H9 (cell line): ENCODE measurements at regions not wholly inside any gene's neighbourhood (a gene's known extent, or its start where the extent isn't known, plus 50 kb on each side); places are given as distances from the start of the nearest gene placed in this dataset.

Experiments used
- DNase-seq: peaks from one replicate; pipeline ENCODE4 v3.0.0-alpha.2; 2017
- H2AFZ ChIP-seq: one replicate; pipeline ENCODE4 v1.6.1; 2013; ENCODE audit warnings: mild to moderate bottlenecking, low read length, control low read depth, moderate library complexity
- H2AK5ac ChIP-seq: 2 replicates; pipeline ENCODE4 v1.6.1; 2013; ENCODE audit warnings: low read length, control low read depth, mixed read lengths; ENCODE audit not compliant: insufficient read length
- H2BK120ac ChIP-seq: one replicate; pipeline ENCODE4 v1.6.1; 2013; ENCODE audit warnings: low read depth, mild to moderate bottlenecking, low read length, control low read depth, inconsistent platforms; ENCODE audit not compliant: poor library complexity, severe bottlenecking
- H2BK12ac ChIP-seq: 2 replicates; pipeline ENCODE4 v1.6.1; 2013; ENCODE audit warnings: low read length, control low read depth, mixed read lengths, low read depth; ENCODE audit not compliant: insufficient read length
- H2BK15ac ChIP-seq: 2 replicates; pipeline ENCODE4 v1.6.1; 2013; ENCODE audit warnings: low read depth, low read length, control low read depth
- H2BK20ac ChIP-seq: one replicate; pipeline ENCODE4 v1.6.1; 2013; ENCODE audit warnings: low read depth, mild to moderate bottlenecking, low read length, control low read depth, inconsistent platforms; ENCODE audit not compliant: poor library complexity, severe bottlenecking
- H2BK5ac ChIP-seq: 2 replicates; pipeline ENCODE4 v1.6.1; 2013; ENCODE audit warnings: low read length, control low read depth, mixed read lengths; ENCODE audit not compliant: insufficient read length
- H3K14ac ChIP-seq: 2 replicates; pipeline ENCODE4 v1.6.1; 2013; ENCODE audit warnings: low read length, control low read depth; ENCODE audit not compliant: insufficient read depth
- H3K18ac ChIP-seq: 2 replicates; pipeline ENCODE4 v1.6.1; 2013; ENCODE audit warnings: low read depth, mild to moderate bottlenecking, mixed read lengths, low read length, control low read depth; ENCODE audit not compliant: insufficient read length
- H3K23ac ChIP-seq: 2 replicates; pipeline ENCODE4 v1.6.1; 2013; ENCODE audit warnings: low read length, control low read depth, mixed read lengths, low read depth; ENCODE audit not compliant: insufficient read length
- H3K23me2 ChIP-seq: 2 replicates; pipeline ENCODE4 v1.6.1; 2013; ENCODE audit warnings: low read depth, mild to moderate bottlenecking, mixed read lengths, low read length, control low read depth; ENCODE audit not compliant: insufficient read length, poor library complexity, severe bottlenecking
- H3K27ac ChIP-seq: 2 replicates; pipeline ENCODE4 v1.5.1; 2013; ENCODE audit warnings: low read length, control low read depth, mixed read lengths, low read depth; ENCODE audit not compliant: insufficient read length
- H3K27me3 ChIP-seq: 2 replicates; pipeline ENCODE4 v1.6.1; 2013; ENCODE audit warnings: low read length, control low read depth, inconsistent platforms; ENCODE audit not compliant: insufficient read depth
- H3K4ac ChIP-seq: 2 replicates; pipeline ENCODE4 v1.6.1; 2013; ENCODE audit warnings: low read depth, mild to moderate bottlenecking, control low read depth, inconsistent platforms, low read length, moderate library complexity
- H3K4me1 ChIP-seq: 2 replicates; pipeline ENCODE4 v1.6.1; 2013; ENCODE audit warnings: low read length, control low read depth, inconsistent platforms; ENCODE audit not compliant: insufficient read depth
- H3K4me2 ChIP-seq: 2 replicates; pipeline ENCODE4 v1.6.1; 2013; ENCODE audit warnings: low read length, control low read depth, mixed read lengths; ENCODE audit not compliant: insufficient read length, insufficient read depth
- H3K56ac ChIP-seq: 2 replicates; pipeline ENCODE4 v1.6.1; 2013; ENCODE audit warnings: low read depth, mild to moderate bottlenecking, mixed read lengths, low read length, control low read depth; ENCODE audit not compliant: insufficient read length
- H3K79me1 ChIP-seq: 2 replicates; pipeline ENCODE4 v1.6.1; 2013; ENCODE audit warnings: low read depth, mild to moderate bottlenecking, moderate library complexity, low read length, control low read depth, inconsistent platforms; ENCODE audit not compliant: insufficient read depth, poor library complexity, severe bottlenecking
- H3K79me2 ChIP-seq: 2 replicates; pipeline ENCODE4 v1.6.1; 2013; ENCODE audit warnings: low read length, control low read depth, inconsistent platforms; ENCODE audit not compliant: insufficient read depth
- H3K9ac ChIP-seq: 2 replicates; pipeline ENCODE4 v1.6.1; 2013; ENCODE audit warnings: low read length, control low read depth, mixed read lengths; ENCODE audit not compliant: insufficient read length; ENCODE audit errors: extremely low read depth
- H3K9me3 ChIP-seq: one replicate; pipeline ENCODE4 v1.6.1; 2013; ENCODE audit warnings: low read depth, low read length, inconsistent platforms; ENCODE audit not compliant: control insufficient read depth
- H3T11ph ChIP-seq: one replicate; pipeline ENCODE4 v1.6.1; 2013; ENCODE audit warnings: mild to moderate bottlenecking, low read length, control low read depth, inconsistent platforms
- H4K20me1 ChIP-seq: one replicate; pipeline ENCODE4 v1.6.1; 2013; ENCODE audit not compliant: control insufficient read depth, insufficient read length, insufficient read depth
- H4K5ac ChIP-seq: 2 replicates; pipeline ENCODE4 v1.6.1; 2013; ENCODE audit warnings: low read depth, mild to moderate bottlenecking, mixed read lengths, low read length, control low read depth; ENCODE audit not compliant: insufficient read length
- H4K8ac ChIP-seq: replicated peaks from 2 replicates; pipeline ENCODE4 v1.6.1; 2013; ENCODE audit warnings: low read length, control low read depth, mixed read lengths, low read depth; ENCODE audit not compliant: insufficient read length
- H4K91ac ChIP-seq: 2 replicates; pipeline ENCODE4 v1.6.1; 2013; ENCODE audit warnings: low read depth, mild to moderate bottlenecking, moderate library complexity, mixed read lengths, low read length, control low read depth; ENCODE audit not compliant: insufficient read length
- H3K27ac Mint-ChIP-seq, 3 experiments: 2 replicates in 2 of 3; 3 replicates in 1 of 3; pipeline ENCODE4 v1.8.0; 2020 to 2021; ENCODE audit warnings: mixed read lengths in 3 of 3, mild to moderate bottlenecking in 1 of 3, moderate library complexity in 1 of 3
- H3K27me3 Mint-ChIP-seq: 2 replicates; pipeline ENCODE4 v1.8.0; 2021; ENCODE audit warnings: low read depth, mild to moderate bottlenecking, moderate library complexity, mixed read lengths
- H3K36me3 Mint-ChIP-seq, 3 experiments: 2 replicates in 2 of 3; 3 replicates in 1 of 3; pipeline ENCODE4 v1.8.0; 2020 to 2021; ENCODE audit warnings: low read depth in 3 of 3, mixed read lengths in 3 of 3; ENCODE audit not compliant: insufficient read depth in 1 of 3
- H3K4me1 Mint-ChIP-seq, 2 experiments: 2 replicates each; pipeline ENCODE4 v1.8.0; 2020; ENCODE audit warnings: mixed read lengths in 2 of 2
- H3K4me3 Mint-ChIP-seq, 2 experiments: 2 replicates in 1 of 2; 3 replicates in 1 of 2; pipeline ENCODE4 v1.8.0; 2020 to 2021; ENCODE audit warnings: mild to moderate bottlenecking in 2 of 2, mixed read lengths in 2 of 2, moderate library complexity in 1 of 2
- H3K9me3 Mint-ChIP-seq, 2 experiments: 2 replicates in 1 of 2; 3 replicates in 1 of 2; pipeline ENCODE4 v1.8.0; 2020; ENCODE audit warnings: mild to moderate bottlenecking in 2 of 2, mixed read lengths in 2 of 2, moderate library complexity in 1 of 2
- CTCF ChIP-seq: fragments of 200-600 bp; sonication (generic); conservative IDR thresholded peaks from 3 replicates; pipeline ENCODE4 v1.8.0; 2021; ENCODE audit warnings: antibody characterized with exemption, mild to moderate bottlenecking
- WGBS: extraction: QIAGEN DNeasy Blood & Tissue Kit; methylation state at CpG from one replicate; pipeline ENCODE4 v1.1.7; 2013; ENCODE audit warnings: missing lambda C conversion rate, low lambda C conversion rate, mixed read lengths; ENCODE audit not compliant: insufficient read length; ENCODE audit errors: extremely low coverage; 5-methylcytosine and 5-hydroxymethylcytosine counted together

DNA sequence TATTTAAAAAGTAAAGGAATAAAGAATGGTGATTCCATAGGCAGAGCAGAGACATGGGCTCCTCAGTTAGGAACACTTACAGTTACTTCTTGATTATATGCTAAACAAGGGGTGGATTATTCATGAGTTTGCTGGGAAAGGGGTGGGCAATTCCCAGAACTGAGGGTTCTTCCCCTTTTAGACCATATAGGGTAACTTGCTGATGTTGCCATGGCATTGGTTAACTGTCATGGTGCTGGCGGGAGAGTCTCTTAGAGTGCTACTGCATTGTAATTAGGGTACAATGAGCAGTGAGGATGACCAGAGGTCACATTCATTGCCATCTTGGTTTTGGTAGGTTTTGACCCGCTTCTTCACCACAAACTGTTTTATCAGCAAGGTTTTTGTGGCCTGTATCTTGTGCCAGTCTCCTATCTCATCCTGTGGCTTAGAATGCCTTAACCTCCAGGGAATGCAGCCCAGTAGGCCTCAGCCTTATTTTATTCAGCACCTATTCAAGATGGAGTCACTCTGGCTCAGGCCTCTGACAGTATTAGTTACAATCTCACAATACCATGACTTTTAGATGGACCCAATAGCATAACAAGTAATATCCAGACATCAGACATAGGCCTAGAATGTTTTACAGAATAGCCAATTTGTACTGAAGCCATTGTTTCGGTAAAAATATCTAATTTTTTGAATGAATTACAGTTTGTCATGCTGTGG is 106.8 kb downstream of the ZBTB18 start:
- H3K4ac ChIP-seq = no peak overlapping the region
- H3K4me2 ChIP-seq = no peak overlapping the region
- no peak overlapping the region for H3K27ac Mint-ChIP-seq
- no peak for TF ChIP-seq CTCF
- H3K27me3 Mint-ChIP-seq = peaks cover 2% of the 10 kb centered on the region; the same call in 1 of the 2 replicates
- no peak overlapping the region for H3K56ac ChIP-seq
- peaks cover 16 to 20% of the 10 kb centered on the region in 2 experiments for H3K4me1 Mint-ChIP-seq
- H3K27ac ChIP-seq = no peak overlapping the region
- no peaks in the 10 kb centered on the region for H3K9me3 Mint-ChIP-seq
- H3K27me3 ChIP-seq = no peaks in the 10 kb centered on the region
- H3K23me2 ChIP-seq = no peaks in the 10 kb centered on the region
- H2BK120ac ChIP-seq = no peak overlapping the region
- H3K9me3 ChIP-seq = no peaks in the 10 kb centered on the region
- H2BK20ac ChIP-seq = no peak overlapping the region
- H3K4me3 Mint-ChIP-seq = no peak overlapping the region
- DNase-seq = no peak
- H4K20me1 ChIP-seq = no peaks in the 10 kb centered on the region
- H3K14ac ChIP-seq = no peak overlapping the region
- H2AFZ ChIP-seq = no peak overlapping the region
- WGBS = no CpG with 5 or more reads among the region's 3 CpGs
- H3T11ph ChIP-seq = no peak overlapping the region
- H4K91ac ChIP-seq = no peak overlapping the region
- no peak overlapping the region for H4K5ac ChIP-seq
- H3K9ac ChIP-seq = no peak overlapping the region
- H3K4me1 ChIP-seq = peaks cover 8% of the 10 kb centered on the region; the same call in 1 of the 2 replicates
- no peaks in the 10 kb centered on the region for H3K79me1 ChIP-seq
- no peaks in the 10 kb centered on the region for H3K79me2 ChIP-seq
- H3K18ac ChIP-seq = no peak overlapping the region
- no peak overlapping the region for H2BK12ac ChIP-seq
- no peak overlapping the region for H2AK5ac ChIP-seq
- H2BK15ac ChIP-seq = no peak overlapping the region
- H3K23ac ChIP-seq = no peak overlapping the region
- no peak overlapping the region for H4K8ac ChIP-seq
- peaks cover 0 to 5% (median 0%) of the 10 kb centered on the region in 3 experiments; a peak in 1 of 7 replicates for H3K36me3 Mint-ChIP-seq
- no peak overlapping the region for H2BK5ac ChIP-seq
